Body of pancreas (tissue), 4 donors: ENCODE measurements at regions not wholly inside any gene's neighbourhood (a gene's known extent, or its start where the extent isn't known, plus 50 kb on each side); places are given as distances from the start of the nearest gene placed in this dataset.
"Not testable (repeated sequence)": the region's sequence is repeated elsewhere in the genome, so short reads cannot be mapped to it uniquely, and the experiment has no call there.

Experiments
- POLR2A ChIP-seq, 3 donors: fragments of 450-650 bp; IDR thresholded peaks; one replicate each; pipeline ENCODE4 v1.6.1; 2016; ENCODE audit warnings: antibody characterized with exemption in 3 of 3, mild to moderate bottlenecking in 2 of 3
- TF ChIP-seq, protein P1 (sequence below), 7 experiments: fragments of 450-650 bp in 4 of 7; fragments of 200-600 bp in 3 of 7; sonication (generic) in 3 of 7; IDR thresholded peaks; one replicate each; pipeline ENCODE4 v1.5.1; 2016 to 2019; ENCODE audit warnings: antibody characterized with exemption in 7 of 7

DNA sequence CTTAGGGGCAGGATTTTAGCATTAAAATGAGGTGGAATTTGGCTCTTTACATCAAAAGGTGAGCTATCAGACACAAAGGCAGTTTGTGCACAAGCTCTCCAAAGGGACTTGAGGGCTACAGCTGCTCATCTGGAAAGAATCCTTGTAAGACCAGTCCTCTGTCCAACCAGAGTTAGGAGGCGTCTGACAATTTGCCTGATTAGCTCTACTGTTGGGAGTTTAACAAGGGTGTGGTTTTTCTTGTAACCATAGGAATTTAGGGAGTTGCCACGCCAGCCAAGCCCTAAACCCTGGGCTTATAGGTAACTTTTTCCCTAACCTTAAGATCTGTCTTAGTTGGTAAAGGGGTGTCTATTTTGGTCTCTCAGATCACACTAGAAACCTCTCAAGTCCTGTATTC is 55.0 kb upstream of the PLGLB2 start:
- TF ChIP-seq, protein P1, sequence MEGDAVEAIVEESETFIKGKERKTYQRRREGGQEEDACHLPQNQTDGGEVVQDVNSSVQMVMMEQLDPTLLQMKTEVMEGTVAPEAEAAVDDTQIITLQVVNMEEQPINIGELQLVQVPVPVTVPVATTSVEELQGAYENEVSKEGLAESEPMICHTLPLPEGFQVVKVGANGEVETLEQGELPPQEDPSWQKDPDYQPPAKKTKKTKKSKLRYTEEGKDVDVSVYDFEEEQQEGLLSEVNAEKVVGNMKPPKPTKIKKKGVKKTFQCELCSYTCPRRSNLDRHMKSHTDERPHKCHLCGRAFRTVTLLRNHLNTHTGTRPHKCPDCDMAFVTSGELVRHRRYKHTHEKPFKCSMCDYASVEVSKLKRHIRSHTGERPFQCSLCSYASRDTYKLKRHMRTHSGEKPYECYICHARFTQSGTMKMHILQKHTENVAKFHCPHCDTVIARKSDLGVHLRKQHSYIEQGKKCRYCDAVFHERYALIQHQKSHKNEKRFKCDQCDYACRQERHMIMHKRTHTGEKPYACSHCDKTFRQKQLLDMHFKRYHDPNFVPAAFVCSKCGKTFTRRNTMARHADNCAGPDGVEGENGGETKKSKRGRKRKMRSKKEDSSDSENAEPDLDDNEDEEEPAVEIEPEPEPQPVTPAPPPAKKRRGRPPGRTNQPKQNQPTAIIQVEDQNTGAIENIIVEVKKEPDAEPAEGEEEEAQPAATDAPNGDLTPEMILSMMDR (IDR thresholded peaks at IDR 0.05): not testable (repeated sequence)
- TF ChIP-seq POLR2A (IDR thresholded peaks at IDR 0.05): not testable (repeated sequence)
